GM18520 (cell line): ENCODE measurements at regions not wholly inside any gene's neighbourhood (a gene's known extent, or its start where the extent isn't known, plus 50 kb on each side); places are given as distances from the start of the nearest gene placed in this dataset.
"Not testable (repeated sequence)": the region's sequence is repeated elsewhere in the genome, so short reads cannot be mapped to it uniquely, and the experiment has no call there.

Experiments
- ATAC-seq: cut with Tn5 transposase; IDR thresholded peaks from one replicate; pipeline ENCODE4 v1.9.1; 2021; ENCODE audit not compliant: unreplicated experiment

DNA sequence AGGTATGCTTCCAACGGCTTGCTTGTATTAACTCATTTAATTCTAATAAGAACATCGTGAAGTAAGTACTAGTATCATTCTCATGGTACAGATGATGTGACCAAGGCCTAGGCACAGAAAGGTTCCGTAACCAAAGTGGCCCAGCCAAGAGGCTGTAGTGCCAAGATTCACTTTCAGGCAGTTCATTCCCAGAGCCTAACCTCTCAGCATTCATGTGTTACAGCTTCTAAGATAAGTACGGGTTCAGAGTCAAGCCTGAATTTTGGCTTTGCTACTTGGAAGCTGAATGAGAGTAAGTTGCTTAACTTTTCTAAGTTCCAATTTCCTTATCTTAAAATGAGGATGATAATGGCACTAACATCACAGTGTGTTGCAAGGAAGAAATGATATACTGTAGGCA, 379.9 kb downstream of the AEBP2 start:
- no peak for ATAC-seq

DNA sequence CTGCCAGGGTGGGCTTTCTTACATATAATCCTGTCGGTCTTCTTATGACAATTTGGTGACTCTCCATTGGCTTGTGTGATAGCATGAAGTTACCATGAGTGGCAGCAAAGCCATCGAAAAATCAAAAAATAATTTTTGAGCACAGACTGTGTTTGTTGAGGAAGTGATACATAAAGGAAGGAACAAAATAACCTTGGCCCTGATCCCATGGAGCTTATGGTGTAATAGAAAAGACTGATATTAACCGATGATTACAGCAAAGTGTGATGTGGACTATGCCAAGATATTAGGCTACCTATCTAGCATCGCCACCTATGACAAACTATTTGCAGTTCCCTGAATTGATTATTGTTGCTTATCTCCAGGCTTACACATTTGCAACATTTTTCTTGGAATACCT, 383.2 kb downstream of the AEBP2 start:
- no peak for ATAC-seq

DNA sequence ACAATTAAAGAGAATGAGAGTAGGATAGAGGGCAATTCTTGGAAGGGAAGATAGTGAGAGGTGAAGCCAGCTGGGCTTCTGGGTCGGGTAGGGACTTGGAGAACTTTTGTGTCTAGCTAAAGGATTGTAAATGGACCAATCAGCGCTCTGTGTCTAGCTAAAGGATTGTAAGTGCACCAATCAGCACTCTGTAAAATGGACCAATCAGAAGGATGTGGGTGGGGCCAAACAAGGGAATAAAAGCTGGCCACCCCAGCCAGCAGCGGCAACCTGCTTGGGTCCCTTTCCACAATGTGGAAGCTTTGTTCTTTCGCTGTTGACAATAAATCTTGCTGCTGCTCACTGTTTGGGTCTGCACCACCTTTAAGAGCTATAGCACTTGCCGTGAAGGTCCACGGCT, 384.0 kb downstream of the AEBP2 start:
- ATAC-seq: not testable (repeated sequence)

DNA sequence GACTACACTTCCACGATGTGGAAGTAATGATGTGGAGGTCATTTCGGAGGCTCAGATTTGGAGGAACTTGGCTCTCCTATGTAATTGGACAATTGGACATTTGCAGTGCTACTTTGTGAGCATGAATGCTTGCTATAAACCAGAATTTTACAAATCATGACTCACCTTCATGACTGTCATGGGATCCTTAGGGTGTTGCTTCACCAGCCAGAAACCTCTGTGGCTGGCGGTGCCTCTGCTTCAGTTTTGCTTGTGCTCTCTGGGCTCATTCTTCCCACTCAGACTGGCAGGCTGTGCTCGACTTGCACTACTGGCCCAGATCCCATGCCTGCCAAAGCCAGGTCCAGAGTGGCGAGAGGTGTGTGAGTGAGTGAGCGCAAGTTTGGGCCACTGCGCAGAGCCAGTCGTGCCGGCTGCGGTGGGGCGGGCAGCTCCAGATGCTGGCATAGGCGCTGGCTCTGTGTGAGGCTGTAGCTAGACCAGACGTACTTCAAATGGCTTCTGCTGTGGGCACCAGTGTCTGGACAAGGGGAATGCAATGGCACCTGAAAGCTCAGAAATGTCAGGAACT, 387.8 kb downstream of the AEBP2 start:
- no peak for ATAC-seq

DNA sequence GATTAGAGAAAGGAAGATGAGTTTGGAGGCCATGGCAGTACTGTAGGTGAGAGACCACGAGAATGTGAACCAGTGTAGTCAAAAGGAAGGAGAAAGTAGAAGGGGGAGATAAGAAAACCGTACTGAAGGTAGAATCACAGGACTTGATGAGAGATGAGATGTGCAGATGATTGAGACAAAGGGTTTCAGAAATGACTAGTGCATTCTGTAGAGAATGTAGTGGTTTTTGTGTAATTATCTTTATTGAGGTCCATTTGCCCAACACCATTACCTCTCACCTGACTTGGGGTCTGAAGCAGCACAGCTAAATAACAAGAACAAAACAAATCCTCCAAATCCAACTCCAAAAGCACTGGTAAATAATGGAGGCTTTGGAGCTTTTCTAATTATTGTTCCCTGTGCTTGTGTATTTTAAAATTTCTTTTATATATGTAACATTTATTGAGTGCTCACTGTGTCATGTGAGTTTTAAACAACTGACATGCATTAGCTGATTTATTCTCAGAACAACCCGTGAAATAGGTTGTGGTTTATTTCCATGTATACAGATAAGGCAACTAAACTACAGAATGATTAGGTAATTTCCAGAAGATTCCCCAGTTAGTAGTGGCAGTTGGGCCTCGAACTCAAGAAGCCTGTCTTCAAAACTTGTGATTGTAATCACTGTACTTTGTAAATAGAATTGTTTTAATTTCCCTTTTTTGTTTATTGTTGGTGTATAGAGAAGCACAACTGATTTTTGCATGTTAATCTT, 390.0 kb downstream of the AEBP2 start:
- no peak for ATAC-seq

DNA sequence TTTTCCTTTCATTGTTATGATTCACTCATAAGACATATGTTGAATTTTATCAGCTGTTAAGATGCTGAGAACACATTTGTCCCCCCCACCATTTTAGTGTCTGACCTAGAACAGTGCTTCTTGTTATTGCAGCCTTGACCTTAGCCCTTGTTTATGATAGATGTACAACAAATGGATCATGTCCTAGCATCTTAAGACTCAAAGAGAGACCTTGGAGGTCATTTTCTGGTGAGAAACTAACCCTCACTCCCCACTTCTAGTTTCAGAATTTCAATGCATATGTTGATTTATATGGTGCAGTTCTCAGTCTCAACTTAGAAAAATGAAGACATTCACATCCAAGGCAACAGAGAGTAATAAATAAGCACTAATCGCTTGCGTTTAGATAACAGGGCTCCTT, 391.2 kb downstream of the AEBP2 start:
- no peak for ATAC-seq

DNA sequence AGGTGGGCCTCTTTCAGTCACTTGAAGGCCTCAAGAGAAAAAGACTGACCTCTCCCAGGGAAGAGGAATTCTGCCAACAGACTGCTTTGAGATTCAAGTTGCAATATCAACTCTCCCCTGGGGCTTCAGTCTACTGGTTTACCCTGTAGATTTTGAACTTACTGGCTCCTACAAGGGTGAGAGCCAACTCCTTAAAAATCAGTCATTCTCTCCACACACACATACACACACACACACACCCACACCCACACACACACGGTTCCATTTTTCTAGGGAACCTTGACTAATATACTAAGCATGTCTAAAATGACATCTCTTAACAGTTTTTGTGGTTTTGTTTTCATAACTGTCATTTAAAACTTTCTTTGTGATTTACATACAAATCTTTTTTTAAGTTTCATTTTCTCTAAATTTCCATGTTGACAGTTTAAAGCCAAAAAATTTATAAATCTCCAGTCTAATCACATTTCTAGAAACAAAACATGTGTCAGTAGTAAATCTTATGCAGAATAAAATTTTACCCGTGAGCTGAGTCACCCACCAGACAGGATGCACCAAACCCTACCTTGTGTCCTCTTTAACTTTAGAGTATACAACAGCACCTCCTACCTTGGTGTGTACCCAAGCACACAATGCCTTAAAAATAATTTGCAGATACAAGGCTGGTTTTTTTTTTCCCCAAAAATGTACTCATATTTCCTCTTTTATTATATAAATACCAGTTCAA, 394.6 kb downstream of the AEBP2 start:
- no peak for ATAC-seq

DNA sequence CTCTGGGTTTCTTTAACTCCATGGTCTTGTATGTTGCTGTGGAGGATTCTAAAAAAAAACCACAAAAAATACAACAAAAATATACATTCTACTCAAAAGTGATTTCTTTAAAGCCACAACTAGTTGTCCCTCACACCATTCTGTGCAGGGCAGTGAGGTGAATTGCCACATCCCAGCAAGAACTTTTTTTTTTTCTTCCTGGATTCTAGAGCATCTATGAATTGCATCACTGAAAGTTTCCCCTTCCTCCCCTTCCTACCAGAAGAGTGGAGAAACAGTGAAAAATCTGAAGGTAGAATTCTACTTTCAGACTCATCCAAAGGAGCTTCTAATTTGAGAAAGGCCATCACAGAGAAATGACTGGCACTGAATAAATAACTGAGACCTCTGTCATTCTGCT, 395.3 kb downstream of the AEBP2 start:
- ATAC-seq: no peak

DNA sequence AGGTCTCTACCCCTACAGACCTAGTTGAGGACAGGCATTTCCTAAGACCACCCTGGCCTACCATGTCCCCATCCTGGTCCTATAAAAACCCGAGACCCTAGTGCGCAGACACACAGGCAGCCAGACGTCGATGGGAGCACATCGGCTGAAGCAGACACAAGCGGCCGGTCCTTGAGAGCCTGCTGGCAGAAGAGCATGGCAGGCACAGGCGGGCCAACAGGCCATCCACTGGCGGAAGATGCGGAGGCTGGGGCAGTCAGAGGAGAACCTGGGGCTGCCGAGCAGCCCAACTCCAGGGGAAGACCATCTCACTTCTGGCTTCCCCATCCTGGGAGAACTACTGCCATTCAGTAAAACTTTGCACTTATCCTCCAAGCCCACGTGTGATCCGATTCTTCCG, 396.8 kb downstream of the AEBP2 start:
- ATAC-seq: no peak

DNA sequence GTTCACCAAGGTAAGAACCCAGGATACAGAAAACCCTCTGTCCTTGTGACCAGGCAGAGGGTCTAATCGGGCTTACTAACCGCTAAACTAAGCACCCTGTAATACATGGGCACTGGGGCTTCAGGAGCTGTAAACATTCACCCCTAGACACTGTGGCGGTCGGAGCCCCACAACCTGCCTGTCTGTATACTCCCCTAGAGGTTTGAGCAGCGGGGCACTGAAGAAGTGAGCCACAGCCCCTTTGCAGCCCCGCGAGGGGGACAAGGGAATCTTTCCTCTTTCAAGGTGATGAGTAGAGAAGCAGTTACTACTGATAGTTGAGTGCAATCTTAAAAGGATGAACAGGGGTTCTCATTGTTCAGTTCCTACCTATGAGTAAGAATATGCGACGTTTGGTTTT, 397.2 kb downstream of the AEBP2 start:
- no peak for ATAC-seq

DNA sequence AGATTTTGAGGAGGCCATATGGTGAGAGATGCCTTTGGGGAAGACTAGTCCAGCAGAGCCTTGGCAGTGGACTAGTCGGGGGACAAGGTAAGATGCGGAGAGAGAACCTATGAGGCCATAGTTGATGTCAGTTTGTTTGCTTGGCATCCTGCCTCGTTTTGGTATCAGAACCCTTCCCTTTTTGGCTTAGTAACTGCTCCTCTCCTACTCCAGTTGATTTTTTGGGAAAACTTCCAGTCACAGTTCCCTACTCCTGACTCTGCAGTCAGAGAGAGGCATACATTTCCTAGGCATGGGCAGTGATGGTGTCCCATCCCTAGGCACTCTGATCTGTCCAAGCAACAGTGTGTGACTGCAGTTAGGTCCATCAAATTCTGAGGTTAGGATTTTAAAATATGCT, 398.3 kb downstream of the AEBP2 start:
- ATAC-seq: no peak

DNA sequence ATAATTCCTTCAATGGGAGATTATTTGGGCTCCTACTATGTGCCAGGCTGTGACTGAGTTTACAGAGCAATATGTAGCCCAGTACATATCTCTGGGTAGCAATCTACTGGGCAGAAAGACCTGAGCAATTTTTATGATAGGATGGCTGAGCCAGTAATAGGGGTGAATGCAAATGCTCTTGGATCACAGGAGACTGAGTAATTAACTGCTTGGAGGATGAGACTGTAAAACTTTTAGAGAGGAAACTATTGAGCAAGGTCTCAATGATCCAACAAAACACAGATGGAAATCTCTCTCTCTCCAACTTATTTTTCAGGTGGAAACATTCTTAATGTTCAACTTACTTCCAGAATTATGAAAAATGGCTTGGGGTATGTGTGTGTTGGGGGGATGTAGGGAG, 402.2 kb downstream of the AEBP2 start:
- no peak for ATAC-seq

DNA sequence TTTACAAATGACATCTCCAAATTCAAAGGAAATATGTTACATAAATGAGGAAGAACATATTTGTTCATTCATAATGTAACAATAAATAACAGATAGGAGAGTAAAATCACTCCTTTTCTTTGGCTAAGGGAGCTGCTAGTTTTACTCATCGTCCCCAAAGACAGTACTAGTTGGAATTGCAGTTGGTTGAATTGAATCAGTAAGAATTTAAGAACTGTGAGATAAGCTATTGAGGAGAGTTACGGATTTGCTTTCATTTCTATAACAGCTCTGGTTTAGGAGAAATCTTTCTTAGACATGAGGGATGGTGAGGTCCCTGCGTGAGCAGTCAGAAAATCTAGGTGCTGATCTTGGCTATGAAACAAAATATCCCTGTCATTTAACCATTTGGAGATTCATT, 402.8 kb downstream of the AEBP2 start:
- no peak for ATAC-seq

DNA sequence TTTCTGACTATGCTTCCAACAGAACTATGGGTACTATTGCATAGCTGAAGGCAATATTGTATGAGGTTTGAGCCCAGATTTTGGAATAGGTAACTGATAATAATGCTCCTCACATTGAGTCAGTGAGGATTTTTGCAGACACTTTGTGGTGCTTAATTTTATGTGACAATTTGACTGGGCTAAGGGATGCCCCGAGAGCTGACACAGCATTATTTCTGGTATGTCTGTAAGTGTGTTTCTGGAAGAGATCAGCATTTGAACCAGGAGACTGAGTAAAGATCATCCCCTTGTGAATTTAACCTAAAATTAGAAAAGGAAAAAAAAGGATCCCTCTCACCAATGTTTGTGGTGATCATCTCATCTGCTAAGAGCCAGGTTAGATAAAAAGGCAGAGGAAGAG, 404.9 kb downstream of the AEBP2 start:
- ATAC-seq: no peak

DNA sequence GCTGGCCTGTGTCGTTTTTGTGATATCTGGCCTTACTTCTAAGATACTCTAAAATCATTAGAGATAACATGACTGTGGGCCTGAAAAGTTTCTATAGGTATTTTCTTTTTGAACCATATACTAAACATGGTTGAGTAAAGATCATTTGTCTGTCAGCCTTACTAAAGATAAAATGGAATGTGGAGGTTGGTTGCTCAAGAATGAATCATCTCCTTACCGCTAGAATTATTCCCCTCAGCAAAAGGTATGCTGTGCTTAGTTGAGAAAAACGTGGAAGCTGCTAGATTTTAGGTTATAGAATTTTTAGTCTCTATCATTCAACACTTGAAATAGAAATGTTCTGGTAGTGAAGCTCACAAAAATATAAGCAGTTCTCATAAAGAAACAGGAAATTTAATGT, 407.3 kb downstream of the AEBP2 start:
- ATAC-seq: no peak

DNA sequence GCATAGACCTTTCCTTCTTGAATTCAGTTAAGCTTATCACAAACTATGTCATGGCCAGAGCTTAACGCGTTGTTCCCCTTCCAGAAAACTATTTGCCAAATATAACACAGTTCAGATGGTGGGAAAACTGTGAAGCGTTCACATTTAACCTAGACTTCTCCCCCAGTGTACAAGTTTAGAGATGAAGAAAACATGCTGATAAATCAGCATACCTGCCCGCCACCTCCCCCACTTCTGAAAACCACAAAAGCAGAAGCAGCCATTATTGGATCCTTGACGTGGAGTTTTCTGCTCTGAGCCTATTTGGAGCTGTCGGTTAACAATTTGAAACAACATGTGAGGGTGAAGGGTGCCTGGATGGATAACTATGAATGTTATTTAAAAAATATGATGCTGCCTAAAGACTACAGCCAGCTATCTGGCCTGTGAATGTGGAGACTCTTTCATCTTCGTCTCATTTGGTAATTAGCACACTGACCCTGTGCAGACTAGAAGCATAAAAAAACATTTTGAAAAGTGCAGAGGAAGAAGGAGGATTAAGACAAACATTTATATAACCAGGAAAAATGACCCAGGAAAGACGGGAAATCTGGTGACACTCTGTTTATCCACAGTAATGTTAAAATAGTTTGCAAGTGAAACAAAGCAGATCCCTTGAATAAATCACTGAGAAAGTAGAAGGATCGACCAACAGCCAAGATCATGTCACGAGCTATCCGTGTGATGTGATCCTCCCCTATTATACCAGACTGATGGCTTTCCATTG, 408.2 kb downstream of the AEBP2 start:
- no peak for ATAC-seq

DNA sequence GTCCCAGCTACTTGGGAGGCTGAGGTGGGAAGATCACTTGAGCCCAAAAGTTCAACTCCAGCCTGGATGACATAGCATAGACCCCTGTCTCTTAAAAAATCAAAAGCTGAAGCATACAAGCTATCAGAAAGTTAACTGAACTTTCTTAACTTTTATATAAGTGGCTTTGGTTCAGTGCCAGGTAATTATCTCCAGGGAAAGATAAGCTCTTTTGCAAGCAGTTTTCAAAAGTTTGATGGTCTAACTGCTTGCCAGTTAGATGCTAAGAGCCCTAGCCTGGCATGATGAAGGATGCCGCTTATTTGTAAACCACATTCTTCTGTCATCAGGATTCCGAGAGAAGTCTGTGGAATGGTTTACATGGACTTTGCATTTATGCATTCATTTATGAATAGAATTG, 409.1 kb downstream of the AEBP2 start:
- ATAC-seq: no peak

DNA sequence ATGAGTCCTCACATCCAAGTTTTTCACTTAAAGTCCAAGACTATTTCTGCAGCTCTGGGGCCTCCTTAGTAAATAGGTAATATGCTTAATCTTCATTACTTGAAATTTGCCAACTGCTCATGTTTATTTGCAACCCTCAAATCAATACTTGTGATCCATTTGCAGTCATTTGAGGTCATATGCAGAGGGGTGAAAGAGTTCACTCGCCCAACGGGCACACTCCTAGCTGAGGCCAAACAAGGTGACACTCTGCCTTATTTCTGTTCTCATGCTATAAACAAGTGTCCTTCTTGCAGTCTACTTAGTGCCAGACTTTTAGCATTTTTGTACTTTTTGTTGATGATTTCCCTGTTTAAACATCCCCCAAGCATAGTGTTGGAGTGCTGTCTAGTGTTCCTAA, 409.9 kb downstream of the AEBP2 start:
- no peak for ATAC-seq

DNA sequence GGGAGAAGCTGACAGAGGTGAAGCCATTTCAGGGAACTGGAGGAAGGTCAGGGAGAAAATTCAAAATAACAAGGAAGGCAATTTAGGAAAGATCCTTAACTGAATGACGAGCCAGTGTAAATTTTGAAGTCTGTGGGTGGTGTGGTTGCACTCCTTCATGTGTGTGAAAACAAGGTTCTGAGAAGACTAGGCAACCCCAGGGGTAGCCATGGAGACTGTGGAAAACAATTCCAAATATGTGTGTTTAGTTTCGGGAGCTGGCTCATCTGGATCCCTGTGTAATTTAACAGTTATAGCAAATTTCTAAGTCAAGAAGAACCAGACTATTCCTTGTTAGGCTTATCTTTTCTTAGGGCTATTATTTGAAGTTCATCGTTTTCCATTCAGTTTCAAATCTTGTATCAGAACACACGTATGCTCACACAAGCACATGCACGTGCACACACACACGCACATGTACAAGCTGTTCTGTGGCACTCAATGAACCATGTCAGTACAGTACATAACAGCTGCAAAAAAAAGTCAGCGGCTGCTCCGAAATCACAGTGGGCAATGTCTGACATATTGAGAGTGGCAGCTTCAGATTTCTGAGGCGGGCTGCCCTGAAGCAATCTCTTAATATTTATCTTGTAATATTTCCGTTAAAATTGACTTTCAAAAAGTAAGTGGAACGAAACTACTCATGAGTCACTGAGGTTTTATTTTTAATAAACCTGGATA, 411.2 kb downstream of the AEBP2 start:
- ATAC-seq: no peak

DNA sequence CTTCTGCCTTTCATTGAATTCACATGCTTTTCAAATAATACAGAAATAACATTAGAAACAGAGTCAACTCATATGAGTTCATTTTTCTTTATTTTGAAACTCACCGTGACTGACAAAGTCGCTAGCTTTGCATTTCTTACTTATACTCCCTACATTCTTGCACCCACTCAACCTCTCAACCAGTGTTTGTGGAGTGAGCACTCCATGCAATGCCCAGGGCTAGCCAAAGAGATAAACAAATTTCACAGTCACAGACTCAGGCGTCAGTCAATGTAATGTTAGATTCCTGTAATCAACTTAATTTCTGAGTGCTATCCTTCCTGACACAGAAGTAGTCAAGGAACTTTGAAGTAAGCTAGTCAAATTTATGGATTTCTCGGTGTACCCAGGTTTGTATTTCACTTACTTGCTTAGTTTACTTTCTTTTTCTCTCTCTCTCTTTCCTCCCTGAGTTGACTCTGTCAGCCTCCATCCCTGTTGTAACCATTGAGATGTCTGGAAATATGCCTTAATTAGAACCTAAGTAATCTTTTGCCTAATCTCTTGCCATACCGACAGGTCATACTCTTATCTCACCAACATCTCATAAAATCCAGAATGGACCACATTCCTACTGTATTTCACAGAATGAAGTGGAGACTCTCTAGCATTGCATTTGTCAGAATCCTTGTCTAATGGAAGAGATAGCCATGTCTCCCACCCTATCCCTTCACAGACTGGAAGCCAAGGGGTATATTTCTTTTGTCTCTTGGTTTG, 413.0 kb downstream of the AEBP2 start:
- ATAC-seq: no peak
